Fibroblast of lung (primary cell): ENCODE measurements at regions not wholly inside any gene's neighbourhood (a gene's known extent, or its start where the extent isn't known, plus 50 kb on each side); places are given as distances from the start of the nearest gene placed in this dataset.

Experiments
- DNase-seq, 2 donors: peaks; one replicate each; pipeline versions ENCODE4 v3.0.0 to v3.0.0-alpha.2; 2010; ENCODE audit warnings: low read depth in 2 of 2
- H2AFZ ChIP-seq: 2 replicates; pipeline ENCODE4 v1.5.1; 2012; ENCODE audit warnings: low read length, control low read depth, inconsistent platforms
- H3K27ac ChIP-seq: 2 replicates; pipeline ENCODE4 v1.5.1; 2011; ENCODE audit warnings: low read length, control low read depth; ENCODE audit not compliant: insufficient read depth
- H3K27me3 ChIP-seq: 2 replicates; pipeline ENCODE4 v1.5.1; 2011; ENCODE audit warnings: mild to moderate bottlenecking, low read length; ENCODE audit not compliant: control insufficient read depth, insufficient read depth
- H3K36me3 ChIP-seq: 2 replicates; pipeline ENCODE4 v1.5.1; 2011; ENCODE audit warnings: low read length; ENCODE audit not compliant: control insufficient read depth, insufficient read depth
- H3K4me1 ChIP-seq: 2 replicates; pipeline ENCODE4 v1.5.1; 2011; ENCODE audit warnings: low read length; ENCODE audit not compliant: control insufficient read depth, insufficient read depth; ENCODE audit errors: extremely low read depth
- H3K4me2 ChIP-seq: 2 replicates; pipeline ENCODE4 v1.5.1; 2011; ENCODE audit warnings: low read length, control low read depth; ENCODE audit not compliant: insufficient read depth; ENCODE audit errors: extremely low read depth
- H3K4me3 ChIP-seq, 4 experiments: fragments of 200-600 bp in 1 of 4; sonication (generic) in 1 of 4; replicated peaks in 1 of 4; 2 replicates each; pipeline ENCODE4 v1.5.1; 2011 to 2016; ENCODE audit warnings: low read length in 4 of 4, low read depth in 3 of 4, mild to moderate bottlenecking in 3 of 4, control low read depth in 2 of 4, inconsistent platforms in 1 of 4, mixed read lengths in 1 of 4; ENCODE audit not compliant: insufficient read depth in 1 of 4; ENCODE audit errors: control extremely low read depth in 1 of 4
- H3K79me2 ChIP-seq: 2 replicates; pipeline ENCODE4 v1.5.1; 2012; ENCODE audit warnings: mild to moderate bottlenecking, low read length, inconsistent platforms; ENCODE audit not compliant: control insufficient read depth, insufficient read depth
- H3K9ac ChIP-seq: 2 replicates; pipeline ENCODE4 v1.5.1; 2011; ENCODE audit warnings: mild to moderate bottlenecking, low read length, control low read depth; ENCODE audit not compliant: insufficient read depth
- H3K9me3 ChIP-seq: 2 replicates; pipeline ENCODE4 v1.5.1; 2012; ENCODE audit warnings: low read depth, low read length; ENCODE audit not compliant: control insufficient read depth, insufficient read depth
- H4K20me1 ChIP-seq: 2 replicates; pipeline ENCODE4 v1.5.1; 2011; ENCODE audit warnings: low read length; ENCODE audit not compliant: control insufficient read depth, insufficient read depth; ENCODE audit errors: extremely low read depth
- CTCF ChIP-seq, 2 donors: IDR thresholded peaks in 1 of 2; conservative IDR thresholded peaks in 1 of 2; 1 replicate in 1 of 2; 2 replicates in 1 of 2; pipeline ENCODE4 v1.5.1; 2011 to 2012; ENCODE audit warnings: low read length in 2 of 2, control low read depth in 1 of 2, inconsistent platforms in 1 of 2, low read depth in 1 of 2, mild to moderate bottlenecking in 1 of 2
- EZH2 ChIP-seq: IDR thresholded peaks from 2 replicates; pipeline ENCODE4 v1.5.1; 2012; ENCODE audit warnings: low read length, control low read depth, mild to moderate bottlenecking; ENCODE audit errors: missing control alignments

- Histone ChIP-seq H3K4me1 (no peaks in the 10 kb centered on the region), H3K4me3 (no peak overlapping the region), H2AFZ (no peak overlapping the region), H3K27ac (no peak overlapping the region), H3K4me2 (no peak overlapping the region), H3K79me2 (no peaks in the 10 kb centered on the region), H3K27me3 (no peaks in the 10 kb centered on the region), H3K9me3 (no peaks in the 10 kb centered on the region), H3K9ac (no peak overlapping the region), H3K36me3 (no peaks in the 10 kb centered on the region), H4K20me1 (no peaks in the 10 kb centered on the region)
- no peak for DNase-seq
- TF ChIP-seq EZH2 = no peak
- TF ChIP-seq CTCF (conservative IDR thresholded peaks at IDR 0.05 in 1 of 2, IDR thresholded peaks at IDR 0.05 in 1 of 2; ENCODE audit: low read depth in 1 of 2, low read length in 2 of 2) = no peak
These were observed 902.6 kb upstream of the TENM4 start for GRCh38 chr11:80343436-80343835.

DNA sequence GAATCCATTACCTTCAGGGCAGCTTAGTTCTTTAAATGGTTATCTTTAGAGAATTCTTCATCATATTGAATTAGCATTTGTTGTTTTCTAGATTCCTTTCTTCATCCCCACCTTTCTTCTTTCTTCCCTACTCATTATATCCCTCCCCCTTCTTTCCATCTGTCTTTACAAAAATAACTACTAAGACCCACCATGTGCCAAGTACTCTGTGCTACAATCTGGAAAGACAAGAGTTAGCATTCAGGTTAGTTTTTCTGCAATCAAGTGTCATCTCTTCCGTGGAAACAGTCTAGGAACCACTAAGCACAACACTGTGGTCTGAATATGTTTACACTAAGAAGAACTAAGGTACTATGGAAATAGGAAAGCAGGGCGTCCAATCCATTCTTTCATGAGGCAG is 897.4 kb upstream of the TENM4 start:
- Histone ChIP-seq H3K27ac (no peak overlapping the region), H4K20me1 (no peaks in the 10 kb centered on the region), H3K4me3 (no peak overlapping the region), H3K4me2 (no peak overlapping the region), H3K27me3 (no peaks in the 10 kb centered on the region), H3K9ac (no peak overlapping the region), H3K4me1 (no peaks in the 10 kb centered on the region), H3K36me3 (no peaks in the 10 kb centered on the region), H2AFZ (no peak overlapping the region), H3K79me2 (no peaks in the 10 kb centered on the region), H3K9me3 (no peaks in the 10 kb centered on the region)
- no peak for TF ChIP-seq CTCF (conservative IDR thresholded peaks at IDR 0.05 in 1 of 2, IDR thresholded peaks at IDR 0.05 in 1 of 2; ENCODE audit: low read depth in 1 of 2, low read length in 2 of 2)
- no peak for TF ChIP-seq EZH2
- DNase-seq = no peak

DNA sequence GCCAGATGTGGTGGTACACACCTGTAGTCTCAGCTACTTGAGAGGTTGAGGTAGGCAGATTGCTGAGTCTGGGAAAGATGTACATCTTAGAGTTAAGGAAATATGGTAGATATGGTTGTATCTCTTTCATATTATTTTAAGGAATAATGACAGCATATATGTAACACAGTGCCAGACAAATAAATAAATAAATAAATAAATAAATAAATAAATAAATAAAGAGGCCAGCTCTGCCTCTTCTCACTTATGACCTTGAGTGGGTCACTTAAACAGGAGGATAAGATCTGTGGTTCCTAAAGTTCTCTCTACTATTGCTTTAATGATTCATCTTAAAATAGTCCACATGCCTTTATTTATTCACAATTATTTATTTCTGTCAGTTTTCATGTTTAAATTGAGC is 890.9 kb upstream of the TENM4 start:
- no peak overlapping the region for H3K9ac ChIP-seq
- H3K4me2 ChIP-seq = no peak overlapping the region
- no peak for DNase-seq
- no peak overlapping the region for H3K27ac ChIP-seq
- H3K27me3 ChIP-seq = no peaks in the 10 kb centered on the region
- no peaks in the 10 kb centered on the region for H3K4me1 ChIP-seq
- H3K4me3 ChIP-seq = no peak overlapping the region
- no peak overlapping the region for H2AFZ ChIP-seq
- no peaks in the 10 kb centered on the region for H3K9me3 ChIP-seq
- H3K79me2 ChIP-seq = no peaks in the 10 kb centered on the region
- TF ChIP-seq CTCF (conservative IDR thresholded peaks at IDR 0.05 in 1 of 2, IDR thresholded peaks at IDR 0.05 in 1 of 2; ENCODE audit: low read depth in 1 of 2, low read length in 2 of 2) (no peak), EZH2 (no peak)
- H4K20me1 ChIP-seq = no peaks in the 10 kb centered on the region
- H3K36me3 ChIP-seq = no peaks in the 10 kb centered on the region
